ENCODE measurements at regions not wholly inside any gene's neighbourhood (a gene's known extent, or its start where the extent isn't known, plus 50 kb on each side); places are given as distances from the start of the nearest gene placed in this dataset.

- TF ChIP-seq, protein P1, sequence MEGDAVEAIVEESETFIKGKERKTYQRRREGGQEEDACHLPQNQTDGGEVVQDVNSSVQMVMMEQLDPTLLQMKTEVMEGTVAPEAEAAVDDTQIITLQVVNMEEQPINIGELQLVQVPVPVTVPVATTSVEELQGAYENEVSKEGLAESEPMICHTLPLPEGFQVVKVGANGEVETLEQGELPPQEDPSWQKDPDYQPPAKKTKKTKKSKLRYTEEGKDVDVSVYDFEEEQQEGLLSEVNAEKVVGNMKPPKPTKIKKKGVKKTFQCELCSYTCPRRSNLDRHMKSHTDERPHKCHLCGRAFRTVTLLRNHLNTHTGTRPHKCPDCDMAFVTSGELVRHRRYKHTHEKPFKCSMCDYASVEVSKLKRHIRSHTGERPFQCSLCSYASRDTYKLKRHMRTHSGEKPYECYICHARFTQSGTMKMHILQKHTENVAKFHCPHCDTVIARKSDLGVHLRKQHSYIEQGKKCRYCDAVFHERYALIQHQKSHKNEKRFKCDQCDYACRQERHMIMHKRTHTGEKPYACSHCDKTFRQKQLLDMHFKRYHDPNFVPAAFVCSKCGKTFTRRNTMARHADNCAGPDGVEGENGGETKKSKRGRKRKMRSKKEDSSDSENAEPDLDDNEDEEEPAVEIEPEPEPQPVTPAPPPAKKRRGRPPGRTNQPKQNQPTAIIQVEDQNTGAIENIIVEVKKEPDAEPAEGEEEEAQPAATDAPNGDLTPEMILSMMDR (IDR thresholded peaks at IDR 0.05 in 8 of 11, conservative IDR thresholded peaks at IDR 0.05 in 3 of 11) = no peak
- TF ChIP-seq POLR2A (IDR thresholded peaks at IDR 0.05) = no peak
Observed at GRCh38 chr13:55159765-55160164, 1981.0 kb upstream of the PRR20A start.

All from spleen (tissue), 7 donors.